ENCODE measurements at regions not wholly inside any gene's neighbourhood (a gene's known extent, or its start where the extent isn't known, plus 50 kb on each side); places are given as distances from the start of the nearest gene placed in this dataset.

DNA sequence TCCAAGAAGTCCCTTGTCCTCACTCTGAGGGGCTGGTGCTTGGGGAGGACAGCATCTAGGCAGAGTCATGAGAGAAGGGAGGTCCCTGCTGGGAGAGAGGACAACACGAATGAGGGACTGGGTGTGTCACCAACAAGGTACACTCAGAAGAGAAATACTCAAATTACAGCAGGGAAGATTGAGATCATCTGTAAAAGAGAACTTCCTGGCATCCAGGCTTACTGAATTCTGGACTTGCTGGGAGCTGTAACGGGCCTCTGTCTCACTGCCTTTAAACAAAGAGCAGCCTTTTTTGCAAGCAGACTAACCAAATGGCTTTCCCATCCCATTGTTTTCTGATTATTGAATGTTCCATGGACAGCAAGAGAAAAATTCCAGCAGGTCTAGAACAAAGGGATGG lies 195.7 kb upstream of the RAB4A start:
- no peak overlapping the region for H3K27ac ChIP-seq (ENCODE audit: low read depth)
- no peaks in the 10 kb centered on the region; the same call in 1 of the 2 replicates for H3K36me3 ChIP-seq (ENCODE audit: insufficient read depth)

More for the DNA sequence above, 195.7 kb upstream of the RAB4A start:
- TF ChIP-seq, protein P1, sequence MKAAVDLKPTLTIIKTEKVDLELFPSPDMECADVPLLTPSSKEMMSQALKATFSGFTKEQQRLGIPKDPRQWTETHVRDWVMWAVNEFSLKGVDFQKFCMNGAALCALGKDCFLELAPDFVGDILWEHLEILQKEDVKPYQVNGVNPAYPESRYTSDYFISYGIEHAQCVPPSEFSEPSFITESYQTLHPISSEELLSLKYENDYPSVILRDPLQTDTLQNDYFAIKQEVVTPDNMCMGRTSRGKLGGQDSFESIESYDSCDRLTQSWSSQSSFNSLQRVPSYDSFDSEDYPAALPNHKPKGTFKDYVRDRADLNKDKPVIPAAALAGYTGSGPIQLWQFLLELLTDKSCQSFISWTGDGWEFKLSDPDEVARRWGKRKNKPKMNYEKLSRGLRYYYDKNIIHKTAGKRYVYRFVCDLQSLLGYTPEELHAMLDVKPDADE (IDR thresholded peaks at IDR 0.05), result no peak
- no peak for TF ChIP-seq EZH2 (IDR thresholded peaks at IDR 0.05; ENCODE audit: low read depth, unreplicated experiment)
- TF ChIP-seq EZH2phosphoT487 (IDR thresholded peaks at IDR 0.05; ENCODE audit: unreplicated experiment), result no peak
- TF ChIP-seq JUNB (IDR thresholded peaks at IDR 0.05; ENCODE audit: unreplicated experiment), result no peak
- TF ChIP-seq ZNF114 (CRISPR knock-in tag; IDR thresholded peaks at IDR 0.05), result no peak
- no peak for TF ChIP-seq NANOG (IDR thresholded peaks at IDR 0.05; ENCODE audit: borderline replicate concordance)
- no peak for TF ChIP-seq ZNF331 (CRISPR knock-in tag; IDR thresholded peaks at IDR 0.05; ENCODE audit: low read depth)
- TF ChIP-seq, protein P2, sequence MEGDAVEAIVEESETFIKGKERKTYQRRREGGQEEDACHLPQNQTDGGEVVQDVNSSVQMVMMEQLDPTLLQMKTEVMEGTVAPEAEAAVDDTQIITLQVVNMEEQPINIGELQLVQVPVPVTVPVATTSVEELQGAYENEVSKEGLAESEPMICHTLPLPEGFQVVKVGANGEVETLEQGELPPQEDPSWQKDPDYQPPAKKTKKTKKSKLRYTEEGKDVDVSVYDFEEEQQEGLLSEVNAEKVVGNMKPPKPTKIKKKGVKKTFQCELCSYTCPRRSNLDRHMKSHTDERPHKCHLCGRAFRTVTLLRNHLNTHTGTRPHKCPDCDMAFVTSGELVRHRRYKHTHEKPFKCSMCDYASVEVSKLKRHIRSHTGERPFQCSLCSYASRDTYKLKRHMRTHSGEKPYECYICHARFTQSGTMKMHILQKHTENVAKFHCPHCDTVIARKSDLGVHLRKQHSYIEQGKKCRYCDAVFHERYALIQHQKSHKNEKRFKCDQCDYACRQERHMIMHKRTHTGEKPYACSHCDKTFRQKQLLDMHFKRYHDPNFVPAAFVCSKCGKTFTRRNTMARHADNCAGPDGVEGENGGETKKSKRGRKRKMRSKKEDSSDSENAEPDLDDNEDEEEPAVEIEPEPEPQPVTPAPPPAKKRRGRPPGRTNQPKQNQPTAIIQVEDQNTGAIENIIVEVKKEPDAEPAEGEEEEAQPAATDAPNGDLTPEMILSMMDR (conservative IDR thresholded peaks at IDR 0.05; ENCODE audit: low read depth in 2 of 2), result no peak
- no peak for TF ChIP-seq CREB1 (CRISPR knock-in tag; IDR thresholded peaks at IDR 0.05; ENCODE audit: low read depth)
- TF ChIP-seq, protein P3, sequence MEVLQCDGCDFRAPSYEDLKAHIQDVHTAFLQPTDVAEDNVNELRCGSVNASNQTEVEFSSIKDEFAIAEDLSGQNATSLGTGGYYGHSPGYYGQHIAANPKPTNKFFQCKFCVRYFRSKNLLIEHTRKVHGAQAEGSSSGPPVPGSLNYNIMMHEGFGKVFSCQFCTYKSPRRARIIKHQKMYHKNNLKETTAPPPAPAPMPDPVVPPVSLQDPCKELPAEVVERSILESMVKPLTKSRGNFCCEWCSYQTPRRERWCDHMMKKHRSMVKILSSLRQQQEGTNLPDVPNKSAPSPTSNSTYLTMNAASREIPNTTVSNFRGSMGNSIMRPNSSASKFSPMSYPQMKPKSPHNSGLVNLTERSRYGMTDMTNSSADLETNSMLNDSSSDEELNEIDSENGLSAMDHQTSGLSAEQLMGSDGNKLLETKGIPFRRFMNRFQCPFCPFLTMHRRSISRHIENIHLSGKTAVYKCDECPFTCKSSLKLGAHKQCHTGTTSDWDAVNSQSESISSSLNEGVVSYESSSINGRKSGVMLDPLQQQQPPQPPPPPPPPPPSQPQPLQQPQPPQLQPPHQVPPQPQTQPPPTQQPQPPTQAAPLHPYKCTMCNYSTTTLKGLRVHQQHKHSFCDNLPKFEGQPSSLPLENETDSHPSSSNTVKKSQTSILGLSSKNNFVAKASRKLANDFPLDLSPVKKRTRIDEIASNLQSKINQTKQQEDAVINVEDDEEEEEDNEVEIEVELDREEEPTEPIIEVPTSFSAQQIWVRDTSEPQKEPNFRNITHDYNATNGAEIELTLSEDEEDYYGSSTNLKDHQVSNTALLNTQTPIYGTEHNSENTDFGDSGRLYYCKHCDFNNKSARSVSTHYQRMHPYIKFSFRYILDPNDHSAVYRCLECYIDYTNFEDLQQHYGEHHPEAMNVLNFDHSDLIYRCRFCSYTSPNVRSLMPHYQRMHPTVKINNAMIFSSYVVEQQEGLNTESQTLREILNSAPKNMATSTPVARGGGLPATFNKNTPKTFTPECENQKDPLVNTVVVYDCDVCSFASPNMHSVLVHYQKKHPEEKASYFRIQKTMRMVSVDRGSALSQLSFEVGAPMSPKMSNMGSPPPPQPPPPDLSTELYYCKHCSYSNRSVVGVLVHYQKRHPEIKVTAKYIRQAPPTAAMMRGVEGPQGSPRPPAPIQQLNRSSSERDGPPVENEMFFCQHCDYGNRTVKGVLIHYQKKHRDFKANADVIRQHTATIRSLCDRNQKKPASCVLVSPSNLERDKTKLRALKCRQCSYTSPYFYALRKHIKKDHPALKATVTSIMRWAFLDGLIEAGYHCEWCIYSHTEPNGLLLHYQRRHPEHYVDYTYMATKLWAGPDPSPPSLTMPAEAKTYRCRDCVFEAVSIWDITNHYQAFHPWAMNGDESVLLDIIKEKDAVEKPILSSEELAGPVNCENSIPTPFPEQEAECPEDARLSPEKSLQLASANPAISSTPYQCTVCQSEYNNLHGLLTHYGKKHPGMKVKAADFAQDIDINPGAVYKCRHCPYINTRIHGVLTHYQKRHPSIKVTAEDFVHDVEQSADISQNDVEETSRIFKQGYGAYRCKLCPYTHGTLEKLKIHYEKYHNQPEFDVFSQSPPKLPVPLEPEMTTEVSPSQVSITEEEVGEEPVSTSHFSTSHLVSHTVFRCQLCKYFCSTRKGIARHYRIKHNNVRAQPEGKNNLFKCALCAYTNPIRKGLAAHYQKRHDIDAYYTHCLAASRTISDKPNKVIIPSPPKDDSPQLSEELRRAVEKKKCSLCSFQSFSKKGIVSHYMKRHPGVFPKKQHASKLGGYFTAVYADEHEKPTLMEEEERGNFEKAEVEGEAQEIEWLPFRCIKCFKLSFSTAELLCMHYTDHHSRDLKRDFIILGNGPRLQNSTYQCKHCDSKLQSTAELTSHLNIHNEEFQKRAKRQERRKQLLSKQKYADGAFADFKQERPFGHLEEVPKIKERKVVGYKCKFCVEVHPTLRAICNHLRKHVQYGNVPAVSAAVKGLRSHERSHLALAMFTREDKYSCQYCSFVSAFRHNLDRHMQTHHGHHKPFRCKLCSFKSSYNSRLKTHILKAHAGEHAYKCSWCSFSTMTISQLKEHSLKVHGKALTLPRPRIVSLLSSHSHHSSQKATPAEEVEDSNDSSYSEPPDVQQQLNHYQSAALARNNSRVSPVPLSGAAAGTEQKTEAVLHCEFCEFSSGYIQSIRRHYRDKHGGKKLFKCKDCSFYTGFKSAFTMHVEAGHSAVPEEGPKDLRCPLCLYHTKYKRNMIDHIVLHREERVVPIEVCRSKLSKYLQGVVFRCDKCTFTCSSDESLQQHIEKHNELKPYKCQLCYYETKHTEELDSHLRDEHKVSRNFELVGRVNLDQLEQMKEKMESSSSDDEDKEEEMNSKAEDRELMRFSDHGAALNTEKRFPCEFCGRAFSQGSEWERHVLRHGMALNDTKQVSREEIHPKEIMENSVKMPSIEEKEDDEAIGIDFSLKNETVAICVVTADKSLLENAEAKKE (CRISPR knock-in tag; IDR thresholded peaks at IDR 0.05), result no peak
- TF ChIP-seq, protein P4, sequence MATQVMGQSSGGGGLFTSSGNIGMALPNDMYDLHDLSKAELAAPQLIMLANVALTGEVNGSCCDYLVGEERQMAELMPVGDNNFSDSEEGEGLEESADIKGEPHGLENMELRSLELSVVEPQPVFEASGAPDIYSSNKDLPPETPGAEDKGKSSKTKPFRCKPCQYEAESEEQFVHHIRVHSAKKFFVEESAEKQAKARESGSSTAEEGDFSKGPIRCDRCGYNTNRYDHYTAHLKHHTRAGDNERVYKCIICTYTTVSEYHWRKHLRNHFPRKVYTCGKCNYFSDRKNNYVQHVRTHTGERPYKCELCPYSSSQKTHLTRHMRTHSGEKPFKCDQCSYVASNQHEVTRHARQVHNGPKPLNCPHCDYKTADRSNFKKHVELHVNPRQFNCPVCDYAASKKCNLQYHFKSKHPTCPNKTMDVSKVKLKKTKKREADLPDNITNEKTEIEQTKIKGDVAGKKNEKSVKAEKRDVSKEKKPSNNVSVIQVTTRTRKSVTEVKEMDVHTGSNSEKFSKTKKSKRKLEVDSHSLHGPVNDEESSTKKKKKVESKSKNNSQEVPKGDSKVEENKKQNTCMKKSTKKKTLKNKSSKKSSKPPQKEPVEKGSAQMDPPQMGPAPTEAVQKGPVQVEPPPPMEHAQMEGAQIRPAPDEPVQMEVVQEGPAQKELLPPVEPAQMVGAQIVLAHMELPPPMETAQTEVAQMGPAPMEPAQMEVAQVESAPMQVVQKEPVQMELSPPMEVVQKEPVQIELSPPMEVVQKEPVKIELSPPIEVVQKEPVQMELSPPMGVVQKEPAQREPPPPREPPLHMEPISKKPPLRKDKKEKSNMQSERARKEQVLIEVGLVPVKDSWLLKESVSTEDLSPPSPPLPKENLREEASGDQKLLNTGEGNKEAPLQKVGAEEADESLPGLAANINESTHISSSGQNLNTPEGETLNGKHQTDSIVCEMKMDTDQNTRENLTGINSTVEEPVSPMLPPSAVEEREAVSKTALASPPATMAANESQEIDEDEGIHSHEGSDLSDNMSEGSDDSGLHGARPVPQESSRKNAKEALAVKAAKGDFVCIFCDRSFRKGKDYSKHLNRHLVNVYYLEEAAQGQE (IDR thresholded peaks at IDR 0.05; ENCODE audit: unreplicated experiment), result no peak
- no peak for TF ChIP-seq POLR2AphosphoS5 (IDR thresholded peaks at IDR 0.05; ENCODE audit: low read depth)
- TF ChIP-seq STAT1 (IDR thresholded peaks at IDR 0.05; ENCODE audit: unreplicated experiment), result no peak
- Histone ChIP-seq H3K79me2 (replicated peaks; ENCODE audit: insufficient read depth) (no peaks in the 10 kb centered on the region), H2AFZ (no peak overlapping the region), H3K9me2 (ENCODE audit: insufficient read depth) (no peaks in the 10 kb centered on the region), H3K27me3 (ENCODE audit: insufficient read depth) (no peaks in the 10 kb centered on the region), H4K20me1 (replicated peaks; ENCODE audit: insufficient read depth) (no peaks in the 10 kb centered on the region), H3K4me3 (no peak overlapping the region), H3K4me2 (no peak overlapping the region), H3F3A (replicated peaks; ENCODE audit: low read depth) (no peaks in the 10 kb centered on the region), H3K4me1 (ENCODE audit: insufficient read depth) (no peaks in the 10 kb centered on the region)
- Mint-ChIP-seq H3K4me1 (peaks cover 8% of the 10 kb centered on the region), H3K36me3 (ENCODE audit: low read depth) (no peaks in the 10 kb centered on the region), H3K27ac (no peak overlapping the region), H3K4me3 (no peak overlapping the region), H3K9me3 (no peaks in the 10 kb centered on the region; the same call in 2 of the 3 replicates), H3K27me3 (ENCODE audit: insufficient read depth, low read depth, poor library complexity) (no peaks in the 10 kb centered on the region)
- no peak for DNase-seq (ENCODE audit: low spot score)
- no peak for ATAC-seq

Measured in GM23338 (cell line).